NCI-H82 treated with DMSO at 0.1 percent for 48 hours (cell line): ENCODE measurements at regions not wholly inside any gene's neighbourhood (a gene's known extent, or its start where the extent isn't known, plus 50 kb on each side); places are given as distances from the start of the nearest gene placed in this dataset.
"Not testable (repeated sequence)": the region's sequence is repeated elsewhere in the genome, so short reads cannot be mapped to it uniquely, and the experiment has no call there.

Experiments used
- DNase-seq: peaks from one replicate; lab custom pipeline; 2025; ENCODE audit not compliant: unreplicated experiment; lab: John Stamatoyannopoulos, UW

- DNase-seq = no peak
Observed at GRCh38 chr10:33102071-33102470, 144.0 kb upstream of the ITGB1 start.

- DNase-seq = no peak
Observed at GRCh38 chr10:33101392-33101787, 143.4 kb upstream of the ITGB1 start.

- DNase-seq = no peak
Observed at GRCh38 chr10:33100781-33101391, 142.9 kb upstream of the ITGB1 start.

GRCh38 chr10:33099748-33100147 is 141.7 kb upstream of the ITGB1 start:
- no peak for DNase-seq

- DNase-seq = no peak
Observed at GRCh38 chr10:33098951-33099663, 141.1 kb upstream of the ITGB1 start.

- DNase-seq = no peak
Observed at GRCh38 chr10:33095867-33096815, 138.1 kb upstream of the ITGB1 start.

- DNase-seq = no peak
Observed at GRCh38 chr10:33094263-33095051, 136.4 kb upstream of the ITGB1 start.

GRCh38 chr10:33093362-33093761 is 135.3 kb upstream of the ITGB1 start:
- DNase-seq = no peak

GRCh38 chr10:33092596-33092995 is 134.6 kb upstream of the ITGB1 start:
- no peak for DNase-seq

- DNase-seq = no peak
Observed at GRCh38 chr10:33091201-33091600, 133.2 kb upstream of the ITGB1 start.

- DNase-seq = no peak
Observed at GRCh38 chr10:33088990-33089389, 131.0 kb upstream of the ITGB1 start.

GRCh38 chr10:33087922-33088321 is 129.9 kb upstream of the ITGB1 start:
- DNase-seq = no peak

GRCh38 chr10:33087152-33087551 is 129.1 kb upstream of the ITGB1 start:
- no peak for DNase-seq

GRCh38 chr10:33086100-33086499 is 128.1 kb upstream of the ITGB1 start:
- no peak for DNase-seq

- DNase-seq = no peak
Observed at GRCh38 chr10:33085313-33085833, 127.3 kb upstream of the ITGB1 start.

- DNase-seq = no peak
Observed at GRCh38 chr10:33084453-33084852, 126.4 kb upstream of the ITGB1 start.

- DNase-seq = peak; percentile 40
Observed at GRCh38 chr10:33082373-33082895, 124.4 kb upstream of the ITGB1 start.

- not testable (repeated sequence) for DNase-seq
Observed at GRCh38 chr10:33080467-33080866, 122.4 kb upstream of the ITGB1 start.

GRCh38 chr10:33074443-33074842 is 116.4 kb upstream of the ITGB1 start:
- DNase-seq = no peak

- no peak for DNase-seq
Observed at GRCh38 chr10:33073641-33074415, 115.8 kb upstream of the ITGB1 start.
